Sigmoid colon (tissue), 6 donors: ENCODE measurements at regions not wholly inside any gene's neighbourhood (a gene's known extent, or its start where the extent isn't known, plus 50 kb on each side); places are given as distances from the start of the nearest gene placed in this dataset.
A peak's percentile ranks its signal among the peaks of the same experiment; 100 is the strongest.

Source experiments
- DNase-seq: peaks from one replicate; pipeline ENCODE4 v3.0.0-alpha.2; 2019
- H3K27ac ChIP-seq, 4 donors: fragments of 200-600 bp; sonication (generic); one replicate each; pipeline ENCODE4 v1.5.1; 2016 to 2019; ENCODE audit warnings: mild to moderate bottlenecking in 1 of 4
- H3K27me3 ChIP-seq, 3 donors: fragments of 200-600 bp; sonication (generic); one replicate each; pipeline ENCODE4 v1.5.1; 2019; ENCODE audit warnings: mild to moderate bottlenecking in 1 of 3
- H3K36me3 ChIP-seq, 4 donors: fragments of 200-600 bp; sonication (generic); one replicate each; pipeline ENCODE4 v1.5.1; 2016 to 2019
- H3K4me1 ChIP-seq, 4 donors: fragments of 200-600 bp; sonication (generic); one replicate each; pipeline ENCODE4 v1.5.1; 2017 to 2019
- H3K4me3 ChIP-seq, 4 donors: fragments of 200-600 bp; sonication (generic); one replicate each; pipeline ENCODE4 v1.5.1; 2017 to 2019; ENCODE audit warnings: mild to moderate bottlenecking in 2 of 4, moderate library complexity in 1 of 4
- H3K9me3 ChIP-seq, 4 donors: fragments of 200-600 bp in 3 of 4; sonication (generic) in 3 of 4; one replicate each; pipeline versions ENCODE4 v1.5.1 to v1.6.1; 2013 to 2019
- CTCF ChIP-seq, 4 experiments: fragments of 450-650 bp in 3 of 4; fragments of 200-600 bp in 1 of 4; IDR thresholded peaks; one replicate each; pipeline ENCODE4 v1.5.1; 2016 to 2019; ENCODE audit warnings: antibody characterized with exemption in 4 of 4, mild to moderate bottlenecking in 3 of 4, moderate library complexity in 2 of 4
- EP300 ChIP-seq, 4 donors: sonication (generic); formaldehyde crosslinking; IDR thresholded peaks; one replicate each; pipeline ENCODE4 v1.6.1; 2017; ENCODE audit warnings: antibody characterized with exemption in 4 of 4
- POLR2A ChIP-seq, 2 donors: fragments of 450-650 bp; IDR thresholded peaks; one replicate each; pipeline ENCODE4 v1.6.1; 2016; ENCODE audit warnings: antibody characterized with exemption in 2 of 2, mild to moderate bottlenecking in 2 of 2, moderate library complexity in 2 of 2
- POLR2AphosphoS5 ChIP-seq, 4 donors: sonication (generic); formaldehyde crosslinking; IDR thresholded peaks; one replicate each; pipeline ENCODE4 v1.6.1; 2017; ENCODE audit warnings: antibody characterized with exemption in 4 of 4
- WGBS, 2 donors: extraction: QIAGEN DNeasy Blood & Tissue Kit; methylation state at CpG; one replicate each; pipeline ENCODE4 v1.1.7; 2013; 5-methylcytosine and 5-hydroxymethylcytosine counted together
- intact Hi-C: fragments of 100-400 bp; cut with DNase I; formaldehyde crosslinking; loops from one replicate; pipeline ENCODE4 v1.15.1; 2023
- donor health status: healthy with polysubstance abuse.
- donor health status: healthy.

GRCh38 chr19:31402529-31403316, 53.5 kb upstream of the TSHZ3 start:
- no peak overlapping the region for H3K4me3 ChIP-seq
- H3K36me3 ChIP-seq: no peaks in the 10 kb centered on the region
- H3K4me1 ChIP-seq: no peaks in the 10 kb centered on the region
- 74 to 83% methylated on average over 7 of the region's 7 CpGs for WGBS, 2 donors
- no peak for DNase-seq
- TF ChIP-seq POLR2A (IDR thresholded peaks at IDR 0.05) (no peak), EP300 (IDR thresholded peaks at IDR 0.05) (no peak), CTCF (IDR thresholded peaks at IDR 0.05) (no peak), POLR2AphosphoS5 (IDR thresholded peaks at IDR 0.05) (no peak)
- intact Hi-C loops: no loop called here
- no peak overlapping the region for H3K27ac ChIP-seq
- no peaks in the 10 kb centered on the region for H3K27me3 ChIP-seq
- H3K9me3 ChIP-seq: no peaks in the 10 kb centered on the region

- DNase-seq: no peak
- WGBS, 2 donors: 90 to 93% methylated on average over 4 of the region's 4 CpGs
- Histone ChIP-seq H3K27me3 (no peaks in the 10 kb centered on the region), H3K27ac (no peak overlapping the region), H3K9me3 (no peaks in the 10 kb centered on the region), H3K4me3 (no peak overlapping the region), H3K4me1 (no peaks in the 10 kb centered on the region), H3K36me3 (no peaks in the 10 kb centered on the region)
- no peak for TF ChIP-seq EP300 (IDR thresholded peaks at IDR 0.05)
- no peak for TF ChIP-seq POLR2A (IDR thresholded peaks at IDR 0.05)
- TF ChIP-seq CTCF (IDR thresholded peaks at IDR 0.05): no peak
- TF ChIP-seq POLR2AphosphoS5 (IDR thresholded peaks at IDR 0.05): no peak
- intact Hi-C loops: no loop called here
Measured at GRCh38 chr19:31406106-31406505, 56.9 kb upstream of the TSHZ3 start.

GRCh38 chr19:31408460-31409124, 59.4 kb upstream of the TSHZ3 start:
- no peaks in the 10 kb centered on the region for H3K27me3 ChIP-seq
- TF ChIP-seq EP300 (IDR thresholded peaks at IDR 0.05): no peak
- TF ChIP-seq POLR2A (IDR thresholded peaks at IDR 0.05): no peak
- TF ChIP-seq CTCF (IDR thresholded peaks at IDR 0.05): no peak
- TF ChIP-seq POLR2AphosphoS5 (IDR thresholded peaks at IDR 0.05): peak in 1 of 4 donors; percentile 19
- 72 to 78% methylated on average over 3 of the region's 3 CpGs for WGBS, 2 donors
- intact Hi-C loops: no loop called here
- no peaks in the 10 kb centered on the region for H3K9me3 ChIP-seq
- H3K36me3 ChIP-seq: no peaks in the 10 kb centered on the region
- H3K27ac ChIP-seq: peak overlapping the region in 1 of 4 donors; percentile 25
- DNase-seq: no peak
- no peak overlapping the region for H3K4me3 ChIP-seq
- H3K4me1 ChIP-seq: no peaks in the 10 kb centered on the region

GRCh38 chr19:31413353-31413752, 64.1 kb upstream of the TSHZ3 start:
- intact Hi-C loops: no loop called here
- Histone ChIP-seq H3K9me3 (no peaks in the 10 kb centered on the region), H3K36me3 (no peaks in the 10 kb centered on the region), H3K27ac (no peak overlapping the region), H3K4me1 (no peaks in the 10 kb centered on the region), H3K4me3 (no peak overlapping the region), H3K27me3 (no peaks in the 10 kb centered on the region)
- TF ChIP-seq EP300 (IDR thresholded peaks at IDR 0.05): no peak
- TF ChIP-seq POLR2AphosphoS5 (IDR thresholded peaks at IDR 0.05): no peak
- no peak for TF ChIP-seq CTCF (IDR thresholded peaks at IDR 0.05)
- TF ChIP-seq POLR2A (IDR thresholded peaks at IDR 0.05): no peak
- no peak for DNase-seq
- 79 to 84% methylated on average over 8 of the region's 8 CpGs for WGBS, 2 donors
